Retina (tissue), 1 donor: ENCODE measurements at regions not wholly inside any gene's neighbourhood (a gene's known extent, or its start where the extent isn't known, plus 50 kb on each side); places are given as distances from the start of the nearest gene placed in this dataset.
"Not testable (repeated sequence)": the region's sequence is repeated elsewhere in the genome, so short reads cannot be mapped to it uniquely, and the experiment has no call there.

Experiments used
- DNase-seq: peaks from one replicate; pipeline ENCODE4 v3.0.0-alpha.2; 2016

DNA sequence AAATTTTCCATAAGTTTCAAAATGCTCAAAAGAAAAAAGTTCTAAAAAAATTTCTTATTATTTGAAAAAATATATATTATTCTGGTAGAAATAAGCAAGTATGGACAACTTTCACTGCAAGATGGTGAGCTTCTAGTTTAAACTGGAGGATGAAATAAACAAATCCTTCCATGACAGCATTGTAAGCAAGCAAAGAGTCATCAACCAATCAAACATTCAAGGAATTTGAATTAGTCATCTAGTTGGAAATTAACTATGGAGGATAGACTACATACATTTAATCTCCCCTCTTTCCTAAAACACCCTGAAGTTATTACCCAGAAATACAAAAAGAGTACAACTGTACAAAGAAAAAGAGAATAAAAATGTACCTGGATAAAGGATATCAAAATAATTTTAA is 51.0 kb upstream of the IRX5 start:
- no peak for DNase-seq

DNA sequence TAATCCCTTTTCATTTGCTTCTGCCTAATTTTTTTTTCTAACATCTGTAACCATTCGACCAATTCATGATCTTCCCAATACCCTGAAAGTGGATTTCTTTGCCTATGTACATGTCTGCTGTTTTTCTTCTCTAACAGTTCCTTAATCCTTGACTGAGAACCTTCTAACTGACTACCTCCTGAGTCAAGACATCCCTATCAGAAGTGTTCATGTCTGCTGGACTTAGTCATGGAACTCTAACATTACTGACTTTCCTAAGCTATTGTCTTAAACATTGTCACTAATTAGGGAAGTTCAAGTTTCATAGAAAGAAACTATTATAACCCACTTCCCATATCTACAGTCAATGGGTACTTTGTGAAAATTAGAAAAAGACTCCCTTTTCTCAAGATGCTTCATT is 52.4 kb upstream of the IRX5 start:
- DNase-seq, result no peak

DNA sequence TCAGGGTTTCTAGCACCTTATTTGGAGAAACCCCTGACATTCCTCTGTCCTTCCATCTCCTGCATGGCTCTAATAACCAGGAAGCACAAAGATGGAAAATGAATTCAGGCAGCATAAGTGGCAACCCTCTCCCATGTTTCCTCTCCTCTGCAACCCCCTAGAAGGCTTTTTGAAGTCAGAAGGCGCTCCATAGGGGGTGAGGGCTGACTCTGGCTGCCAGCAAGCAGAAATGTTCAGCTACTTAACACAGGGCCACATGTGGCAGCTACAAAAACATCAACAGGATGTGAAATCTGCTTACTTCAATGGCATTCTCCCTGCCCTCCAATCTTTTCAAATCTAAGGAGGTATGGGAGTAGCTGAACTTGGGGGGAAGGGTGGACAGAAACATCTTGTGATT is 55.2 kb upstream of the IRX5 start:
- no peak for DNase-seq

DNA sequence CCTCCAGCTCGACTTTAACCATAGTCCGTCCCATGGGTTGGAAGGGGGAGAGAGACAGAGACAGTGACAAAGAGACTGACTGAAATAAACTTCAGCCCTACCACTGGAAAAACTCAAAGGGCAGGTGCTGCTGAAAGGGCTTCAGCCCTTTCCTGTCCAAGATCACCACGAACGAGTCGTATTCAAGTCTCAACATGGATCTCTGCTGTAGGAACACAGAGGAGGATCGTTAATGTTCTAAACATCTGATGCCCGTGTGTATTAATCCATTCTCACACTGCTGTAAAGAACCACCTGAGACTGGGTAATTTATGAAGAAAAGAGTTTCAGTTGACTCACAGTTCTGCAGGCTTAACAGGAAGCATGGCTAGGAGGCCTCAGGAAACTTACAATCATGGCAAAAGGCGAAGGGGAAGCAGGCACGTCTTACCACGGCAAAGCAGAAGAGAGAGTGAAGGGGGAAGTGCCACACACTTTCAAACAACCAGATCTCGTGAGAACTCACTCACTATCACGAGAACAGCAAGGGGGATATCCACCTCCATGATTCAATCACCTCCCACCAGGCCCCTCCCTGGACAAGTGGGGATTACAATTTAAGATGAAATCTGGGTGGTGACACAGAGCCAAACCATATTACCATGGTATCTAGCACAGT is 56.8 kb upstream of the IRX5 start:
- not testable (repeated sequence) for DNase-seq

DNA sequence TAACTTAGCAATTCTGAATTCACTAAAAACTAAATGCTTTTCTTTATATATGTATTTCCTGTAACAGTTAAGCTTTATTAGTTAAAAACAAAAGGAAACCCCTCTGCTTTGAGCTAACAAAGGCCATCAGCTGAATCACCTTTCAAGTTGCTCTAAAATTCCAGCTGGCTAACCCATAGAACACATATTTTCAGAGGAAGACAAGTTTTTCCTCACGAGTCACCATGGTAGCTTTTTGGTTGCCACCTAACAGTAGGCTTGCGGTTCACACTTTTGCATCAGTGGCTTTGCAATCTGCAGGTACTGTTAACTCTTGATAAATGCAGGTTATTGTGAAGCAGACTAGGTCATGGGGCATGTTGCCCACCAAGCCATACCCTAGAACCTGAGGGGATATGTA is 57.6 kb upstream of the IRX5 start:
- no peak for DNase-seq

DNA sequence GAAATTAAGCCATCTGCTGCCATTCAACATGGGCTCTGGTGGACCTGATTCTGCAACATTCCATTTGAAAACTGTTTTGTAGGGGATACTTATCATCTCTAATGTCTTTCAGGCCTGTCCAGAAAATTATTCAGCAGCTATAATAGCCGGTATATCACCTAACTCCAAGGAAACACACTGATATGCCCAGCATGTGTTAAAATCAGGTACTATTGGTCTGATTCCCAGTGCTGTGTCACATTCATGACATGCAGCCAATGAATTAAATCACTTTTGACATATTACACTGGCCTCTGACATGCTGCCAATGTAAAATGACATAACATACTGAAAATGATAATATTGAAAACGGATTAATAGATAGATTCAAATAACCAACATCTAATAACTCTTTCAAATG is 60.5 kb upstream of the IRX5 start:
- DNase-seq, result no peak

DNA sequence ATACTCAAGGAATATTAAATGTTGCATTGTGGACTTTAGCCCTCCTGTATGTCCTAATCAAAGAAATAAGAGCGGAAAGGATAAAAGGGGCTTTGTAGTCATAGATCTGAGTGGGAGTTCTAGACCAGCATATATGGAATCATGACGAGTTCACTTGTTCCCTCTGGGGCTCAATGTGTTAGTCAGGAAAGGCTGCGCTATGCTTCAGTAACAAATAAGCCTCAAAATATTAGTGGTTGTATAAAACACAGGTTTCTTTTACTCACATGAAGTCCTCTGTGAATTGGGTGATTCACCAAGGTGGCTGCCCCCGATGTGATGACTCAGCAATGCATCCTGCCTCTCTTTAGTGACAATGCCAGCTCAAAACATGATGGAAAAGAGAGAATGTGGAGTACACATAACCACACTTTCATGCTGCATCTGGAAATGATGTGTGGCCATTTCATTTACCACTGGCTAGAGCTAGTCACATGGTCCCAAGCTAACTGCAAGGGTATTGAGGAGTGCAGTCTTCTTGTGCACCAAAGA is 63.3 kb upstream of the IRX5 start:
- DNase-seq, result no peak

DNA sequence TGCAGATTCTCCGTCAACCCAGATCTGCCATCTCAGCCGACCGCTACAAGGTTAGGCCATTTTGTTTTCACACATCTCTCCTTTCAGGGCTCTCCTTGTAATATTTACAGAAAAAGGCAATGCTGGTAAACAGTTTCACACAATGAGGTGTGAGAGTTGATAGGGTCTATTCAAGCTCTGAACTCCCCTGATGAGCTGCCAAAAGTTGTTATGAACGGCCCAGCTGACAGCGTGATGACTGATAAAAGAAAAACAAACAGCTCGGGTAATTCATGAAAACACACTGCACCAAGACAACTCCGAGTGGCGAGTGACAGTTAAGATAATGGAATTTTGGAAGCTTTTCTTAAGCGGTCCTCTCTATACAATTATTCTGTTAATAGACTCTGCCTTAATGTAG is 68.1 kb upstream of the IRX5 start:
- DNase-seq, result peak; percentile 66

DNA sequence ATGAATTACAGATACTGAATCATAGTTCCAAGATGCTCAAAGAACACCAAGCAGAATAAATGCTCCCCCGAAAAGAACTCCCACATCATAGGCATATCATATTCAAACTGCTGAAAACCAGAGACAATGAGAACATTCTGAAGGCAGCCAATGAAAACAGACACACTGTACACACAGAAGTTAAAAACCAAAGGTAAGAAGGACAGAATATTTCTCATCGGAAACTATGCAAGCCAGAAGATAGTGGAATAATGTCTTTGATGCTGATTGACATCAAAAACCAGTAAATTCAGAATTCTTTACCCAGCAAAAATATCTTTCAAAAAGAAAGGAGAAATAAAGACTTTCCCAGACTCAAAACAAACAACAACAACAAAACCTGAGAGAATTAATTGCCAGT is 73.8 kb upstream of the IRX5 start:
- no peak for DNase-seq

DNA sequence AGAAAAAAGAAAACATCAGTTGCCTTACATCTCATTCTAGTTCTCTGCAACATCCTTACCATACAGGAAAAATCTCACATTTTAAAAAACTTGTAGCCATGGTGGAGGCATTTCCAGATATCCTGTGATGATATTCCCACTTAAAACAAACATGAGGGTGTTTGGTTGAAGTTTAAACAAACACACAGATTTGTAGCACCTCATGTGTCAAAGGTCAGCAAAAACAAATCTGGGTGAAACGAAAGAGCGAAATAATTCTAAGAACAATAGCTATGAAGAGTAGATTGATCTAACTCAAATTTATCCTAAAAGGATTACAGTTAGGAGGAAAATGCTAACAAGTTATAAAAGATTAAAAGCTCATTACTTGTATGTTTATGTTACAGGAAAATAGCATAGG is 83.1 kb upstream of the IRX5 start:
- DNase-seq, result no peak

DNA sequence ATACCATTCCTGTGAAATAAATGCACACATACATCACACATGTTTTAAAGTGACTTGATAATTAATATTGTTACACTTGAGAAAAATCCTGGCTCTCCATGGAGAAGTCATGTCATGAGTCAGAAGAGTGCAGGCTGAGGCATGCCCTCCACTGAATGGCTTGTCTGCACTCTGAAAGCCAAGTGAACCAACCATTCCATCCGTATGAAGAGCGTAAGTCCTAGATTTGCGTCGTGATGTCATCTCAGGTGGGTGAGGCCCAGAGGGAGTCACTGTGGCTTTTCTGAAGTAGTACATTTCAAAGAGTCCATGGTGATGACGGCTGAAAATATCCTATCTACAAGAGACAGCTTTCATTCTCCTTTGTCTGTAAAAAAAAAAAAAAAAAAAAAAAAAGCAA is 83.5 kb upstream of the IRX5 start:
- no peak for DNase-seq

DNA sequence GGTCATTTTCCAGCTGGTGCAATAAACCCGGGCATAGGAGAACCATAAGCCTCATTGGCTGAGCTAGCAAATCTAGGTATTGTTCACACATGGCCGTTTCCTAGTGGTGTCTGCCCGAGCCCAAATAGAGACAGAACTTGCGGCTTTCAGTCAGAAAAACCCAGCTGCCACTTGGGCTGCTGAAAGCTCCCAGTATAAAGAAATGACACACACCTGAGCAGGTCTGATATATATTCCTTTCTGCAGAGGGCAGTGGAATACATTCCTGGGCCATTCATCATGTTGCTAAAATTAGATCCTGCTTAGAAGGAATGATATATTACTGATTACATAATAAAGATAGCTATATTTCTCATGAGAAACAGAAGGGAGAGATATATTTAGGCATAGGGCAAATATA is 83.9 kb upstream of the IRX5 start:
- no peak for DNase-seq

DNA sequence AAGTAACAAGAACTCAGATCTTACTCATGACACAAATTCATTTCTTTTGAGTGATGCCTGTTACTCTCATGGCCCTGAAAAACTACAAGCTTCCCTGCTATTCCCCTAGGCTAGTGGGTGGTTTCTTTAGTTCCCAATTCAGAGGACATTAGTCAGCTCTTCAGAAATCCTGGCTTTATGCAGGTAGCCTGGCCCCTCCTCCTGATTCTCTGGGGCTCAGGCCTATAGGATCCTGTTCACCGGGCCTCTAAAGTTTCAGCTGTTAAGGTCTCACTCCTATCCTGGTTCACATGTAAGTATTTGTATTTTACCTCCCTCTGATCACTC is 87.3 kb upstream of the IRX5 start:
- no peak for DNase-seq

DNA sequence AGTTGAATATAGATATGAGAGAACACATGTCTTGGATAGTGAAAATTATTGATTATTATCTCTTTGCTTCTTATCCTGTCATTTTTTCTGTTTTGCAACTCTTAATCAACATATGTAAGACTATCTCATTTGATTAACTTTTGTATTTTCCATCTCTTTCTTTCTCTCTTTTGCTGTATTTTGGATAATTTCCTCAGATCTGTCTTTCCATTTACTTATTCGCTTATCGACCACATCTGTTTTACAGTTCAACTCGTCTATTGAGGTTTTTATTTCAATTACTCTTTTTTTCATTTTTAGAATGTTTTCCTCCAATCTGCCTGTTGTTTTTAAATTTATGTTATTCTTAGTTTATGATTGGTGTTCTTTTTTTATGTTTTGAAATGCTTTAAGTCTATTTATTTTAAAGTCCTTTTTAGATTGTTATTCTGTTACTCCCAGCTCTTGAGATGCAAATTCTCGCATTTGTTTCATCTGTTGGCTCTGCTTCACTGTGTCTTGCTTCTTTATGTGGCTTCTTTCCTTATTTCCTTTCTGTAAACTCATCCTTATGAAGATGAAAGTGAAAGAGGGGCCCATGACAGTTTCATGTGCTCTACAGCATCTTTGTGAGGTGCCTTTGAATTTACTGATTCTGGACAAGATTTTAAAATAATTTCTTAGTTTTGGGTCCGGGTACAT is 87.8 kb upstream of the IRX5 start:
- no peak for DNase-seq

DNA sequence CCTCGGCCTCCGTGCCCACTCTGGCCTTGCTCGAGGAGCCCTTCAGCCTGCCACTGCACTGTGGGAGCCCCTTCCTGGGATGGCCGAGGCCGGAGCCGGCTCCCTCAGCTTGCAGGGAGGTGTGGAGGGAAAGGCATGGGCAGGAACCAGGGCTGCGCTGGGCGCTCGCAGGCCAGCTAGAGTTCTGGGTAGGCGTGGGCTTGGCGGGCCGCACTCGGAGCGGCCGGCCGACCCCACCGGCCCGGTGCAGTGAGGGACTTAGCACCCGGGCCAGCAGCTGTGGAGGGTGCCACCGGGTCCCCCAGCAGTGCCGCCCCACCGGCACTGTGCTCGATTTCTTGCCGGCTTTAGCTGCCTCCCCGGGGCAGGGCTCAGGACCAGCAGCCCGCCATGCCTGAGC is 101.0 kb upstream of the IRX5 start:
- DNase-seq, result no peak

DNA sequence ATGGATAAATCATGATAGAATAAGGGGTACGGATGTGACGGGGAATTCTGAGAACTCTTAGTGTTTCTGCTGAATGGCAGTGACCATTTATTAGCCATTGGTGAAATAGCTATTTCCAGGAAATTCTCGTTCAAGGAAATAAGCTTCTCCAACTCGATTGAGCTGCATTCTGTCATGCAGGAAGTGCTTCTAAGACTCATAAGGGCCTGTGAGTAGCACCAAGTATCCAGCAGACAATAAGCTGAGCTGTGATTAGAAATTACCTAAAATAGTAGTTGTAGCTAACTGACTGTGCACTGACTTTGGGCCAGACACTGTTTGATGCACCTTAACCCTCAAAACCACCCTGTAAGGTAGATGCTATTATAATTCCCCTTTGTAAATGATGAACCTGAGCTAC is 107.8 kb upstream of the IRX5 start:
- DNase-seq, result no peak

DNA sequence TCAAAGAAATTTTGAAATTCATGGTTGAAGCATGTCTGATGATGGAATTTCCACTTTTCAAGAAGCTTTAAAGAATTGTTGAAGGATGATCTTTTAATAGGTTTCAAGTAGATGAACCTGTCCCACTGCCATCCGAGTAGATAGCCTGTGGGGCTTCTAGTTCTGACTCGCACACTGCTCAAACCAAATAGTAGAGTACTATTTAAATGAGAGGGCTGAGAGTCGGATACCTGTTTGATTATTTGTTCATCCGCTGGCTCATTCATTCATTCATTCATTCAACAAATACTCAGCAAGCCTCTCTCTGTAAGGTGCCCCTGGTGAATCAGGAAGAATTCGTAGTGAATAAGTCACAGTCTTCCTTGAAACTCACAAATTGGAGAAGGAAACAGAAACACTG is 108.2 kb upstream of the IRX5 start:
- no peak for DNase-seq

DNA sequence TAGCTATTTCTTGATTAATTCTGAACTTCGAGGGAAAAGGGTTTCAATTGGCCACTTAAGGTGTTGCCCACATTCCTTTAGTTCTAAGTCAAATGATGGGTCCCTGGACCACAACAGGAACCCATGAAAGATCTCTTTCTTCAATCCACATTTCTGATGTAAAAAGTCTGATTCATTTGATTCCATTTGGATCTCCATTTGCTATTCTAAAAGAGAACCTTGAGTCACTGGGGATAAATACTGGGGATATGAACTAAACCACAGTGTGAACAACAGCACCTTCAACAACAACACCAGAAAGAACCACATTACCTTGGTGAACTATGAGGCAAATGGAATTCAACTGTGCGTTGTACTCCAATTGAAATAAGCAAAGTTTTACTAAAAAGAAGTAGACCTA is 108.9 kb upstream of the IRX5 start:
- DNase-seq, result no peak

DNA sequence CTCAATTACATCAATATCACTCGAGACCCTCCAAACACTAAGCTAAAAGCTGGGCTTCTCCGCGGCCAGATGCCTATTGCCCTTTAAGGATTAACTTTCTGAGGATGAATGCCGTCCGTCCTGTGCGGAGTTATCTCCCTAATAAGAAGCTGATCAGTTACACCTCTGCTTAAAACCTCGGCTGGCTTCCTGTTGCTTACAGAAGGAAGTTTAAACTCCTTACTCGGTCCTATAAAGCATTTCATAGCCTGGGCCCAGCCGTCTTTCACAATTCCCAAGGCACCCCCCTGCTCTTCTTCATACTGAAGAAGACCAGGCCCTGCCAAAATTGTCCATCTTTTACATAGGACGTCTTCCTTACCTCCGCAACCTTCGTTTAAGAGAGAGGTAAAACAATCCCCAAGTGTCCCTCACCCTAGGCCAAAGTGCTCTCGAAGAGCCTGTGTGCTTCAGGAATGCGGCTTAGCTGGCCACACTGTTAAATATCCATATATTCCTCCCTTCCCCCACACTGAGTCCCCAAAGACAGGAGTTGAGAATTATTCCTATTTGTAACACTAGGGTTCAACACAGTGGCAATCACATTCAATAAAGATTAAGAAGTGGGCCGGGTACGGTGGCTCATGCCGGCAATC is 112.6 kb upstream of the IRX5 start:
- no peak for DNase-seq

DNA sequence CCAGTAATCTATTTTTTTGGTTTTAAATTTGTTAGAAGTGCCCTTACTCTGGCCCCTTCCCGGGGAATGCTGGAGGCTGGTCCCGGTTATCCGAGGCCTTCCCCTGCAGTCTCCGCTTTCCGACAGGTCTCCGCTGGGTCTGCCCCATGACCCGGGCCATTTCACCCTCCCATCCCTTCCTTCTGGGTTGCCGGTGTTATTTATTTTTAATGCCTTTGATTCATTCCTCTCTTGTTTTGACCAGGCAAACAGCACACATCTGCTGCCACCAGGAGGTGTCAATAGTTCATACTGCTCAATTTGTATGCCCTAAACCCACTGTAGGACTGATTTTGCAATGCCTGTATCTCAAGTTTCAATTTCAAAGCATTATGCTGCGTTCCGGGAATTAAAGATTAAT is 113.2 kb upstream of the IRX5 start:
- DNase-seq, result peak; percentile 15

DNA sequence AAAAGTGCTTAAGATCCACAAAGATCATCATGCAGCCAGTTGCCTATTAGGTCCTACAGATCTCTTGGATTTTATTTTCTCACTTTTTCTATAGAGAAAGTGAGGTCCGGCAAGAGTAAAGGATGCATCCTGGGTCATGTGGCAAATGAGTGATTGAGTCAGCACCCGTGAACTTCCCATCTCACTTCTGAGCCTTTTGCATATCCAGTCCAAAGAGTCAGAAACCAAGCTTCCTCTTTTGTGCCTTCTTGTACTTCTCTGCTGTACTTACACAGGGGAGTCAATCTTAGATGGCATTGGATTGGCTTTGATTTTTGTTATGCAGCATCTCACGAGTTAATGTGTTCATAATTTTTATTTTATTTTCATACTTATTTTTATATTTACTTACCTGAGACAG is 114.2 kb upstream of the IRX5 start:
- DNase-seq, result no peak

DNA sequence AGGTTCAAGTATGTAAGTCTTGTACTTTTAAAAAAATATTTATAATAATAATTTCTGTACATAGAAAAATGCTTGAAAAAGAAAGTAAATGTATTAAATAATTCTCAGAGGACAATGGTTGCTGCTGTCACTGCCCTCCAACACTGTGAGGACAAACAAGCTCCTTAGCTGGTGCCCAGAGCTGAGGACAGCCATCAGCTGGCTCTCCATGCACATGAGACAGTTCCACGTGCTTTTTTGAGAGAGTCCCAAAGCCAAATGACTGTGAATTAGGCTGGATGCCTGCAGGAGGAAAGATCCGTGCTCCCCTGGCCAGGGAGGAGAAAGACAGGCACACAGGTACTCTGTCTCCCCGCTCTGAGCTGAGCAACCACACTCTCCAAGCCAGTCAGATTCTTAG is 115.5 kb upstream of the IRX5 start:
- DNase-seq, result no peak

DNA sequence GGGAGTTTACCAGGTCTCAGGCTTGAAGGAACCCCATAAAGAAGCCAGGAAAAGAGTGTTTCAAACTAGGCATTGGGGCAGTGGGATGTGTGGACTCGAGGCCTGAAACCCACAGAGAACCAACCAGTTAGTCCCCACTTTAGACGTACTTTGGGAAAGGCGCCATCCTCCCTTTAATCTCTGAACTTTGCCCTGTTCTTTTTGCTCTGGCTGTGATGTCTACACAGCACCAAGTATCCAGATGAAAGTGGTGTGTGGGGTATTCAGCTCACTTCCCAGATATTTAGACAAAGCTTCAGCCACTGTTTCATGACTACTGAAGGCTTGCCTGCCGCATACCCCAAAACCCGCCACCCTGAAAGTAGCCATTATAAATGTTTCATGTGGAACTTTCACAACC is 116.9 kb upstream of the IRX5 start:
- DNase-seq, result no peak

DNA sequence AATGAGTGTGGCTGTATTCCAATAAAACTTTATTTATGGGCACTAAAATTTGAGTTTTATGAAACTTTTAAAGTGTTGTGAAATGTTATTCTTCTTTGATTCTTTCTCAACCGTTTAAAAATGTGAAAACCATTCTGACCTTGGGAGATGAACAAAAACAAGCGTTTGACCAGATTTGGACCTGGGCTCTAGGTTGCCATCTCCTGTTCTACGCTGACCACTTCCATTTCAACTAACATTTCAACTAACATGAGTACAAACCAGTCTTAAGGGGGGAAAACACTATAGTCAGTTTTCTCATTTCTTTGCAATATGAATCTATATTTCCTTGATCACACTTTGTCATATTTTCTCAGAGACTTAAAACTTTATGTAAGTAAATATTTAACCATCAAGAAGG is 118.4 kb upstream of the IRX5 start:
- no peak for DNase-seq

DNA sequence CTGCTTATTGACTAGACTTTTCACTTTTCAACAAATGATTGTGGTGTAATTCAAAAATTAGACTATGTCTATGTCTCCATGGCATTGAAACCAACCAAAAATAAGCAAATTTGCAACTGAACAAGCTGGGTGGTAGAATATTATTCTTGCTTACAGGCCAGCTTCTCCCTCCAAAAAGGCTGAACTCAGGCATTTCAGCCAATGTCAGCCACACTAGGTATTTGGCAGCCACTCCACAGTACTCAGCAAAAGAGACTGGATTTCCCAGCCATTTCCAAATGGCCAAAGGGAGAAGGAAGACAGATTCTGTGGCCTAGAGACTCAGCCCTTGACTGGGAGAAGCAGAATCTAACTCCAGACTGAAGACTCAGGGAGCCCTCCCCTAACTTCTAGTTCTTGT is 121.8 kb upstream of the IRX5 start:
- no peak for DNase-seq
